COLO668 (cell line): ENCODE measurements at regions not wholly inside any gene's neighbourhood (a gene's known extent, or its start where the extent isn't known, plus 50 kb on each side); places are given as distances from the start of the nearest gene placed in this dataset.
"Not testable (repeated sequence)": the region's sequence is repeated elsewhere in the genome, so short reads cannot be mapped to it uniquely, and the experiment has no call there.

ENCODE experiments used
- DNase-seq: peaks from one replicate; lab custom pipeline; 2025; ENCODE audit not compliant: unreplicated experiment; lab: John Stamatoyannopoulos, UW

- DNase-seq, result no peak
Observed at GRCh38 chr2:239594772-239595608, 194.2 kb upstream of the HDAC4 start.

GRCh38 chr2:239594019-239594771 lies 193.4 kb upstream of the HDAC4 start:
- no peak for DNase-seq

- DNase-seq, result no peak
Observed at GRCh38 chr2:239593455-239593854, 192.6 kb upstream of the HDAC4 start.

- not testable (repeated sequence) for DNase-seq
Observed at GRCh38 chr2:239592629-239593290, 191.9 kb upstream of the HDAC4 start.

GRCh38 chr2:239590995-239591915 lies 190.4 kb upstream of the HDAC4 start:
- no peak for DNase-seq

- no peak for DNase-seq
Observed at GRCh38 chr2:239590276-239590675, 189.5 kb upstream of the HDAC4 start.

GRCh38 chr2:239589833-239590232 lies 189.0 kb upstream of the HDAC4 start:
- no peak for DNase-seq

- no peak for DNase-seq
Observed at GRCh38 chr2:239589270-239589825, 188.5 kb upstream of the HDAC4 start.

- no peak for DNase-seq
Observed at GRCh38 chr2:239588451-239589269, 187.8 kb upstream of the HDAC4 start.

GRCh38 chr2:239587841-239588240 lies 187.0 kb upstream of the HDAC4 start:
- no peak for DNase-seq

- no peak for DNase-seq
Observed at GRCh38 chr2:239587311-239587731, 186.5 kb upstream of the HDAC4 start.

GRCh38 chr2:239586651-239587310 lies 186.0 kb upstream of the HDAC4 start:
- DNase-seq, result no peak

GRCh38 chr2:239585422-239585821 lies 184.6 kb upstream of the HDAC4 start:
- DNase-seq, result no peak

GRCh38 chr2:239584986-239585385 lies 184.2 kb upstream of the HDAC4 start:
- DNase-seq, result no peak

GRCh38 chr2:239583879-239584859 lies 183.3 kb upstream of the HDAC4 start:
- no peak for DNase-seq

- no peak for DNase-seq
Observed at GRCh38 chr2:239583171-239583878, 182.5 kb upstream of the HDAC4 start.

GRCh38 chr2:239582476-239582875 lies 181.7 kb upstream of the HDAC4 start:
- no peak for DNase-seq
